ENCODE measurements at regions not wholly inside any gene's neighbourhood (a gene's known extent, or its start where the extent isn't known, plus 50 kb on each side); places are given as distances from the start of the nearest gene placed in this dataset.

DNA sequence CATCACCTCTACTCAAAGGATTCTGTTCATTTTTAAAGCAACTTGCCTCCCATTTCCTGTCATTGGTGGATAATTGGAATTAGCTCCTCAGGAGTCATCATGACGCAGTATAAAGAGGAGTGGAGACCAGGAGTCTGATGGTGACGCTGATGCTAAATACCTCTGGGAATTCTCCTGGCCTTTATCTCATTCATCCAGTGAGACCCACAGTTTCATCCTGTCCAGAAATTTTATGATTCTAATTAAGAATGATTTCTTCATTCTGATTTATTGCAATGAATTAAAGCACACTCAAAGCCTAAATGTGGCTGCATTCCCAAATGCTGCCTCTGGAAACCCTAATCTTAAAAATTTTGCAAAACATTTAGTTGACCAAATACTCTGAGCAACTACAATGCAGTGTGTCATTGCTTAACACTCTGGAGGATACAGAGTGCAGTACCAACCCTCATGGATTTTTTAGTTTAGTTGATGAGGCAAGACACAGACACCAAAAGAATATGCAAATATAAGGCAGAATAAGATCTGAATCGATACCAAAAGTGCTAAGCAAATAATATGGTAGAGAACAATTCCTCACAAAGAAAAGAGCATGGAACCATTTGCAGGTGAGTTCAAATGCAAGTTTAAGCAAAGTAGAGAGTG is 236.2 kb downstream of the ETAA1 start:
- H3K27ac Mint-ChIP-seq = no peak overlapping the region
- H4K20me1 ChIP-seq (replicated peaks; ENCODE audit: insufficient read depth) = no peaks in the 10 kb centered on the region
- H3K36me3 ChIP-seq (ENCODE audit: insufficient read depth) = no peaks in the 10 kb centered on the region
- no peaks in the 10 kb centered on the region for H3K4me1 Mint-ChIP-seq
- peaks cover 2% of the 10 kb centered on the region for H3K27me3 Mint-ChIP-seq (ENCODE audit: insufficient read depth, low read depth, poor library complexity)
- TF ChIP-seq ZNF331 (CRISPR knock-in tag; IDR thresholded peaks at IDR 0.05; ENCODE audit: low read depth) = no peak
- no peak for TF ChIP-seq CTCF (conservative IDR thresholded peaks at IDR 0.05; ENCODE audit: low read depth in 2 of 2)
- no peak for TF ChIP-seq EZH2phosphoT487 (IDR thresholded peaks at IDR 0.05; ENCODE audit: unreplicated experiment)
- no peak for TF ChIP-seq NANOG (IDR thresholded peaks at IDR 0.05; ENCODE audit: borderline replicate concordance)
- TF ChIP-seq, protein P1, sequence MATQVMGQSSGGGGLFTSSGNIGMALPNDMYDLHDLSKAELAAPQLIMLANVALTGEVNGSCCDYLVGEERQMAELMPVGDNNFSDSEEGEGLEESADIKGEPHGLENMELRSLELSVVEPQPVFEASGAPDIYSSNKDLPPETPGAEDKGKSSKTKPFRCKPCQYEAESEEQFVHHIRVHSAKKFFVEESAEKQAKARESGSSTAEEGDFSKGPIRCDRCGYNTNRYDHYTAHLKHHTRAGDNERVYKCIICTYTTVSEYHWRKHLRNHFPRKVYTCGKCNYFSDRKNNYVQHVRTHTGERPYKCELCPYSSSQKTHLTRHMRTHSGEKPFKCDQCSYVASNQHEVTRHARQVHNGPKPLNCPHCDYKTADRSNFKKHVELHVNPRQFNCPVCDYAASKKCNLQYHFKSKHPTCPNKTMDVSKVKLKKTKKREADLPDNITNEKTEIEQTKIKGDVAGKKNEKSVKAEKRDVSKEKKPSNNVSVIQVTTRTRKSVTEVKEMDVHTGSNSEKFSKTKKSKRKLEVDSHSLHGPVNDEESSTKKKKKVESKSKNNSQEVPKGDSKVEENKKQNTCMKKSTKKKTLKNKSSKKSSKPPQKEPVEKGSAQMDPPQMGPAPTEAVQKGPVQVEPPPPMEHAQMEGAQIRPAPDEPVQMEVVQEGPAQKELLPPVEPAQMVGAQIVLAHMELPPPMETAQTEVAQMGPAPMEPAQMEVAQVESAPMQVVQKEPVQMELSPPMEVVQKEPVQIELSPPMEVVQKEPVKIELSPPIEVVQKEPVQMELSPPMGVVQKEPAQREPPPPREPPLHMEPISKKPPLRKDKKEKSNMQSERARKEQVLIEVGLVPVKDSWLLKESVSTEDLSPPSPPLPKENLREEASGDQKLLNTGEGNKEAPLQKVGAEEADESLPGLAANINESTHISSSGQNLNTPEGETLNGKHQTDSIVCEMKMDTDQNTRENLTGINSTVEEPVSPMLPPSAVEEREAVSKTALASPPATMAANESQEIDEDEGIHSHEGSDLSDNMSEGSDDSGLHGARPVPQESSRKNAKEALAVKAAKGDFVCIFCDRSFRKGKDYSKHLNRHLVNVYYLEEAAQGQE (IDR thresholded peaks at IDR 0.05; ENCODE audit: unreplicated experiment) = no peak
- no peak for TF ChIP-seq CREB1 (CRISPR knock-in tag; IDR thresholded peaks at IDR 0.05; ENCODE audit: low read depth)
- no peak for TF ChIP-seq JUNB (IDR thresholded peaks at IDR 0.05; ENCODE audit: unreplicated experiment)
- TF ChIP-seq, protein P2, sequence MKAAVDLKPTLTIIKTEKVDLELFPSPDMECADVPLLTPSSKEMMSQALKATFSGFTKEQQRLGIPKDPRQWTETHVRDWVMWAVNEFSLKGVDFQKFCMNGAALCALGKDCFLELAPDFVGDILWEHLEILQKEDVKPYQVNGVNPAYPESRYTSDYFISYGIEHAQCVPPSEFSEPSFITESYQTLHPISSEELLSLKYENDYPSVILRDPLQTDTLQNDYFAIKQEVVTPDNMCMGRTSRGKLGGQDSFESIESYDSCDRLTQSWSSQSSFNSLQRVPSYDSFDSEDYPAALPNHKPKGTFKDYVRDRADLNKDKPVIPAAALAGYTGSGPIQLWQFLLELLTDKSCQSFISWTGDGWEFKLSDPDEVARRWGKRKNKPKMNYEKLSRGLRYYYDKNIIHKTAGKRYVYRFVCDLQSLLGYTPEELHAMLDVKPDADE (IDR thresholded peaks at IDR 0.05) = no peak
- no peak for TF ChIP-seq ZNF114 (CRISPR knock-in tag; IDR thresholded peaks at IDR 0.05)
- TF ChIP-seq, protein P3, sequence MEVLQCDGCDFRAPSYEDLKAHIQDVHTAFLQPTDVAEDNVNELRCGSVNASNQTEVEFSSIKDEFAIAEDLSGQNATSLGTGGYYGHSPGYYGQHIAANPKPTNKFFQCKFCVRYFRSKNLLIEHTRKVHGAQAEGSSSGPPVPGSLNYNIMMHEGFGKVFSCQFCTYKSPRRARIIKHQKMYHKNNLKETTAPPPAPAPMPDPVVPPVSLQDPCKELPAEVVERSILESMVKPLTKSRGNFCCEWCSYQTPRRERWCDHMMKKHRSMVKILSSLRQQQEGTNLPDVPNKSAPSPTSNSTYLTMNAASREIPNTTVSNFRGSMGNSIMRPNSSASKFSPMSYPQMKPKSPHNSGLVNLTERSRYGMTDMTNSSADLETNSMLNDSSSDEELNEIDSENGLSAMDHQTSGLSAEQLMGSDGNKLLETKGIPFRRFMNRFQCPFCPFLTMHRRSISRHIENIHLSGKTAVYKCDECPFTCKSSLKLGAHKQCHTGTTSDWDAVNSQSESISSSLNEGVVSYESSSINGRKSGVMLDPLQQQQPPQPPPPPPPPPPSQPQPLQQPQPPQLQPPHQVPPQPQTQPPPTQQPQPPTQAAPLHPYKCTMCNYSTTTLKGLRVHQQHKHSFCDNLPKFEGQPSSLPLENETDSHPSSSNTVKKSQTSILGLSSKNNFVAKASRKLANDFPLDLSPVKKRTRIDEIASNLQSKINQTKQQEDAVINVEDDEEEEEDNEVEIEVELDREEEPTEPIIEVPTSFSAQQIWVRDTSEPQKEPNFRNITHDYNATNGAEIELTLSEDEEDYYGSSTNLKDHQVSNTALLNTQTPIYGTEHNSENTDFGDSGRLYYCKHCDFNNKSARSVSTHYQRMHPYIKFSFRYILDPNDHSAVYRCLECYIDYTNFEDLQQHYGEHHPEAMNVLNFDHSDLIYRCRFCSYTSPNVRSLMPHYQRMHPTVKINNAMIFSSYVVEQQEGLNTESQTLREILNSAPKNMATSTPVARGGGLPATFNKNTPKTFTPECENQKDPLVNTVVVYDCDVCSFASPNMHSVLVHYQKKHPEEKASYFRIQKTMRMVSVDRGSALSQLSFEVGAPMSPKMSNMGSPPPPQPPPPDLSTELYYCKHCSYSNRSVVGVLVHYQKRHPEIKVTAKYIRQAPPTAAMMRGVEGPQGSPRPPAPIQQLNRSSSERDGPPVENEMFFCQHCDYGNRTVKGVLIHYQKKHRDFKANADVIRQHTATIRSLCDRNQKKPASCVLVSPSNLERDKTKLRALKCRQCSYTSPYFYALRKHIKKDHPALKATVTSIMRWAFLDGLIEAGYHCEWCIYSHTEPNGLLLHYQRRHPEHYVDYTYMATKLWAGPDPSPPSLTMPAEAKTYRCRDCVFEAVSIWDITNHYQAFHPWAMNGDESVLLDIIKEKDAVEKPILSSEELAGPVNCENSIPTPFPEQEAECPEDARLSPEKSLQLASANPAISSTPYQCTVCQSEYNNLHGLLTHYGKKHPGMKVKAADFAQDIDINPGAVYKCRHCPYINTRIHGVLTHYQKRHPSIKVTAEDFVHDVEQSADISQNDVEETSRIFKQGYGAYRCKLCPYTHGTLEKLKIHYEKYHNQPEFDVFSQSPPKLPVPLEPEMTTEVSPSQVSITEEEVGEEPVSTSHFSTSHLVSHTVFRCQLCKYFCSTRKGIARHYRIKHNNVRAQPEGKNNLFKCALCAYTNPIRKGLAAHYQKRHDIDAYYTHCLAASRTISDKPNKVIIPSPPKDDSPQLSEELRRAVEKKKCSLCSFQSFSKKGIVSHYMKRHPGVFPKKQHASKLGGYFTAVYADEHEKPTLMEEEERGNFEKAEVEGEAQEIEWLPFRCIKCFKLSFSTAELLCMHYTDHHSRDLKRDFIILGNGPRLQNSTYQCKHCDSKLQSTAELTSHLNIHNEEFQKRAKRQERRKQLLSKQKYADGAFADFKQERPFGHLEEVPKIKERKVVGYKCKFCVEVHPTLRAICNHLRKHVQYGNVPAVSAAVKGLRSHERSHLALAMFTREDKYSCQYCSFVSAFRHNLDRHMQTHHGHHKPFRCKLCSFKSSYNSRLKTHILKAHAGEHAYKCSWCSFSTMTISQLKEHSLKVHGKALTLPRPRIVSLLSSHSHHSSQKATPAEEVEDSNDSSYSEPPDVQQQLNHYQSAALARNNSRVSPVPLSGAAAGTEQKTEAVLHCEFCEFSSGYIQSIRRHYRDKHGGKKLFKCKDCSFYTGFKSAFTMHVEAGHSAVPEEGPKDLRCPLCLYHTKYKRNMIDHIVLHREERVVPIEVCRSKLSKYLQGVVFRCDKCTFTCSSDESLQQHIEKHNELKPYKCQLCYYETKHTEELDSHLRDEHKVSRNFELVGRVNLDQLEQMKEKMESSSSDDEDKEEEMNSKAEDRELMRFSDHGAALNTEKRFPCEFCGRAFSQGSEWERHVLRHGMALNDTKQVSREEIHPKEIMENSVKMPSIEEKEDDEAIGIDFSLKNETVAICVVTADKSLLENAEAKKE (CRISPR knock-in tag; IDR thresholded peaks at IDR 0.05) = no peak
- no peak for TF ChIP-seq STAT1 (IDR thresholded peaks at IDR 0.05; ENCODE audit: unreplicated experiment)
- no peak for TF ChIP-seq POLR2AphosphoS5 (IDR thresholded peaks at IDR 0.05; ENCODE audit: low read depth)
- no peak for TF ChIP-seq EZH2 (IDR thresholded peaks at IDR 0.05; ENCODE audit: low read depth, unreplicated experiment)
- H3K27me3 ChIP-seq (ENCODE audit: insufficient read depth) = no peaks in the 10 kb centered on the region
- no peak overlapping the region for H3K4me3 Mint-ChIP-seq
- H3K79me2 ChIP-seq (replicated peaks; ENCODE audit: insufficient read depth) = no peaks in the 10 kb centered on the region
- no peak overlapping the region for H3K27ac ChIP-seq (ENCODE audit: low read depth)
- no peak overlapping the region for H3K4me3 ChIP-seq
- H3K9me3 Mint-ChIP-seq = no peaks in the 10 kb centered on the region
- no peaks in the 10 kb centered on the region for H3K36me3 Mint-ChIP-seq (ENCODE audit: low read depth)
- DNase-seq (ENCODE audit: low spot score) (no peak), ATAC-seq (no peak)
- no peaks in the 10 kb centered on the region for H3K9me2 ChIP-seq (ENCODE audit: insufficient read depth)
- H2AFZ ChIP-seq = no peak overlapping the region
- H3K4me2 ChIP-seq = no peak overlapping the region
- H3F3A ChIP-seq (replicated peaks; ENCODE audit: low read depth) = no peaks in the 10 kb centered on the region
- H3K4me1 ChIP-seq (ENCODE audit: insufficient read depth) = no peaks in the 10 kb centered on the region
